ENCODE measurements at regions not wholly inside any gene's neighbourhood (a gene's known extent, or its start where the extent isn't known, plus 50 kb on each side); places are given as distances from the start of the nearest gene placed in this dataset.

DNA sequence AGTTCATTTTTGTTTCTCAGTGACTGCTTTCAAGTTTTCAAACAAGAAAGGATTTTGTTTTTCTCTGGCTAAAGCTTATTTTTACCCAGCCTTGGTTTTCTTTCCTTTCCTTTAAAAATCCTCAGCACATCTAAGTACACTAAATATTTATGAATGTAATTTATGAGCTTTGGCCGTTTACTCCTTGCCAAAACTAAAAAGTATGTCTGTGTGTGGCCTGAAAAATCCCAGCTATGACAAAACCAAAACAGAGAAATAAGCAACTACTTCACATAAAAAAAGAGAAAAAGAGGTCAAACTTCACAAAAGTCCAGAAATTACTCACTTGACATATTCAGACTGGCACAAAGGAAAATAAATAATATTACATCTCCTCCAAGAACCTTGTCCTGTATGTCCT, 365.1 kb upstream of the NFE2L3 start:
- H3K27me3 Mint-ChIP-seq: peaks cover 11% of the 10 kb centered on the region
- Histone ChIP-seq H3K36me3 (ENCODE audit: insufficient read depth, low read length) (no peaks in the 10 kb centered on the region), H3K4me1 (ENCODE audit: insufficient read depth, low read length) (no peaks in the 10 kb centered on the region), H3K9me3 (ENCODE audit: control insufficient read depth in 1 of 2, insufficient read depth in 1 of 2, low read length in 2 of 2) (no peaks in the 10 kb centered on the region), H3K27ac (ENCODE audit: low read depth in 1 of 2, low read length in 2 of 2) (no peak overlapping the region), H3K4me3 (ENCODE audit: low read length) (no peak overlapping the region), H3K27me3 (ENCODE audit: control insufficient read depth in 1 of 2, insufficient read depth in 2 of 2, low read length in 2 of 2) (peaks cover 0 to 5% of the 10 kb centered on the region in 2 experiments)
- ATAC-seq (ENCODE audit: poor library complexity) (no peak), DNase-seq (no peak)
- intact Hi-C loops (cut with DNase I, micrococcal nuclease): no loop called here
- no peak overlapping the region for H3K27ac Mint-ChIP-seq
- no peaks in the 10 kb centered on the region for H3K36me3 Mint-ChIP-seq (ENCODE audit: low read depth)
- H3K4me1 Mint-ChIP-seq (ENCODE audit: low read depth): no peaks in the 10 kb centered on the region
- TF ChIP-seq, protein P1, sequence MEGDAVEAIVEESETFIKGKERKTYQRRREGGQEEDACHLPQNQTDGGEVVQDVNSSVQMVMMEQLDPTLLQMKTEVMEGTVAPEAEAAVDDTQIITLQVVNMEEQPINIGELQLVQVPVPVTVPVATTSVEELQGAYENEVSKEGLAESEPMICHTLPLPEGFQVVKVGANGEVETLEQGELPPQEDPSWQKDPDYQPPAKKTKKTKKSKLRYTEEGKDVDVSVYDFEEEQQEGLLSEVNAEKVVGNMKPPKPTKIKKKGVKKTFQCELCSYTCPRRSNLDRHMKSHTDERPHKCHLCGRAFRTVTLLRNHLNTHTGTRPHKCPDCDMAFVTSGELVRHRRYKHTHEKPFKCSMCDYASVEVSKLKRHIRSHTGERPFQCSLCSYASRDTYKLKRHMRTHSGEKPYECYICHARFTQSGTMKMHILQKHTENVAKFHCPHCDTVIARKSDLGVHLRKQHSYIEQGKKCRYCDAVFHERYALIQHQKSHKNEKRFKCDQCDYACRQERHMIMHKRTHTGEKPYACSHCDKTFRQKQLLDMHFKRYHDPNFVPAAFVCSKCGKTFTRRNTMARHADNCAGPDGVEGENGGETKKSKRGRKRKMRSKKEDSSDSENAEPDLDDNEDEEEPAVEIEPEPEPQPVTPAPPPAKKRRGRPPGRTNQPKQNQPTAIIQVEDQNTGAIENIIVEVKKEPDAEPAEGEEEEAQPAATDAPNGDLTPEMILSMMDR (IDR thresholded peaks at IDR 0.05): no peak
- H3K4me3 Mint-ChIP-seq: no peak overlapping the region
- CTCF ChIA-PET: no interaction called here
- POLR2A ChIA-PET: interaction anchor here (0.6 kb wide), 2 partner anchors 22 to 879 kb away, joined by 3 to 5 read pairs; no protein-coding TSS in a partner anchor
- no peaks in the 10 kb centered on the region for H3K9me3 Mint-ChIP-seq

DNA sequence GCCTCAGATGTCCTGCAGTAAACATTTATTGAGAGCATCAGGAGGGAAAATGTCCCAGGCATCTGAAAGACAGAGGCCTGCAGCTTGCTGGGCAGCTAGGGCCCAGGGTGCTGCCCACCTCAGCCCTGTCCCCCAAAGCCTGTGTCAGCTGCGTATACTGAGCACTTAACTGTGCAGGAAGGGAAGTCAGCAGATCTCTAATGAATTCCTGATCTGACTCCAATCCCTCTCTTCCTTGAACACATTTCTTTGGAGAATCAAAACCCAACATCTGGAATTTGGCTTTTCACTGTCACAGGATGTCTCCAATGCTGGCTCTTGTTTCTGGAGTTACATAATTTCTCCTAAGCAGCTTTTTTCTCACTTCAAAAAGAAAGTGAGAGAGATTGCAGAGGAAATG, 364.7 kb upstream of the NFE2L3 start:
- Histone ChIP-seq H3K27me3 (ENCODE audit: control insufficient read depth in 1 of 2, insufficient read depth in 2 of 2, low read length in 2 of 2) (peaks cover 0 to 5% of the 10 kb centered on the region in 2 experiments), H3K27ac (ENCODE audit: low read depth in 1 of 2, low read length in 2 of 2) (no peak overlapping the region), H3K4me3 (ENCODE audit: low read length) (no peak overlapping the region), H3K9me3 (ENCODE audit: control insufficient read depth in 1 of 2, insufficient read depth in 1 of 2, low read length in 2 of 2) (no peaks in the 10 kb centered on the region), H3K36me3 (ENCODE audit: insufficient read depth, low read length) (no peaks in the 10 kb centered on the region), H3K4me1 (ENCODE audit: insufficient read depth, low read length) (no peaks in the 10 kb centered on the region)
- DNase-seq (no peak), ATAC-seq (ENCODE audit: poor library complexity) (no peak)
- TF ChIP-seq, protein P1 (IDR thresholded peaks at IDR 0.05): no peak
- H3K27me3 Mint-ChIP-seq: peaks cover 11% of the 10 kb centered on the region
- H3K4me3 Mint-ChIP-seq: no peak overlapping the region
- no peak overlapping the region for H3K27ac Mint-ChIP-seq
- POLR2A ChIA-PET: interaction anchor here (0.6 kb wide), 1 partner anchor 879 kb away, joined by 3 read pairs; no protein-coding TSS in a partner anchor
- intact Hi-C loops (cut with DNase I, micrococcal nuclease): no loop called here
- CTCF ChIA-PET: no interaction called here
- H3K4me1 Mint-ChIP-seq (ENCODE audit: low read depth): no peaks in the 10 kb centered on the region
- no peaks in the 10 kb centered on the region for H3K9me3 Mint-ChIP-seq
- H3K36me3 Mint-ChIP-seq (ENCODE audit: low read depth): no peaks in the 10 kb centered on the region

DNA sequence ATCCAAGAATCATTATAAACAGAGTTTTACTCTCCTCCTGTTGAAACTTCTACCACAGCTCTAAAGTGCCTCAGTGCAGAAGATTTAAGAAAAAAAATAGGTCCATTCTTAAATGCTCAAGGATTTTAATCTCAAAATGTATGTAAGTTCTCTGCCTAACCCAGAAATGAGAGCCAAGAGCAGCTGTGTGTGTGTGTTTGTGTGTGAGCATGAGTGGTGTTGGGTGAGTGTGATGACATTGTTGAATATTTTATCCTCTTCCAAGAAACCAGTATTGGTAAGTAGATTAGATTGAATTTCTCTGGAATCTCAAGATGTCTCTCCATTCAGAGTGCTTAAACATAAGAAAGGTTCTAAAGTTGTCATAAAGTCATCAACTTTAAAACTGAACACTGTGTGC, 363.6 kb upstream of the NFE2L3 start:
- ATAC-seq (ENCODE audit: poor library complexity) (no peak), DNase-seq (no peak)
- no peaks in the 10 kb centered on the region for H3K36me3 ChIP-seq (ENCODE audit: insufficient read depth, low read length)
- Mint-ChIP-seq H3K36me3 (ENCODE audit: low read depth) (no peaks in the 10 kb centered on the region), H3K27ac (no peak overlapping the region), H3K9me3 (no peaks in the 10 kb centered on the region), H3K4me1 (ENCODE audit: low read depth) (no peaks in the 10 kb centered on the region), H3K4me3 (no peak overlapping the region), H3K27me3 (peaks cover 13% of the 10 kb centered on the region)
- TF ChIP-seq, protein P1 (IDR thresholded peaks at IDR 0.05): no peak
- H3K4me3 ChIP-seq (ENCODE audit: low read length): no peak overlapping the region
- ChIA-PET POLR2A (no interaction called here), CTCF (no interaction called here)
- no peaks in the 10 kb centered on the region for H3K4me1 ChIP-seq (ENCODE audit: insufficient read depth, low read length)
- intact Hi-C loops (cut with DNase I, micrococcal nuclease): no loop called here
- no peaks in the 10 kb centered on the region for H3K9me3 ChIP-seq (ENCODE audit: control insufficient read depth in 1 of 2, insufficient read depth in 1 of 2, low read length in 2 of 2)
- H3K27me3 ChIP-seq (ENCODE audit: control insufficient read depth in 1 of 2, insufficient read depth in 2 of 2, low read length in 2 of 2): peaks cover 0 to 5% of the 10 kb centered on the region in 2 experiments
- H3K27ac ChIP-seq (ENCODE audit: low read depth in 1 of 2, low read length in 2 of 2): no peak overlapping the region
